Stomach smooth muscle (tissue), 2 donors: ENCODE measurements at regions not wholly inside any gene's neighbourhood (a gene's known extent, or its start where the extent isn't known, plus 50 kb on each side); places are given as distances from the start of the nearest gene placed in this dataset.

ENCODE experiments used
- H3K27ac ChIP-seq: one replicate; pipeline ENCODE4 v1.7.0; 2013; ENCODE audit warnings: mild to moderate bottlenecking, low read length, inconsistent platforms
- H3K27me3 ChIP-seq, 2 donors: one replicate each; pipeline ENCODE4 v1.7.0; 2013; ENCODE audit warnings: low read length in 2 of 2; ENCODE audit not compliant: insufficient read depth in 2 of 2, control insufficient read depth in 1 of 2
- H3K36me3 ChIP-seq, 2 donors: one replicate each; pipeline ENCODE4 v1.7.0; 2013; ENCODE audit warnings: low read length in 2 of 2; ENCODE audit not compliant: control insufficient read depth in 2 of 2, insufficient read depth in 2 of 2
- H3K4me1 ChIP-seq: one replicate; pipeline ENCODE4 v1.7.0; 2013; ENCODE audit warnings: low read length; ENCODE audit not compliant: control insufficient read depth, insufficient read depth
- H3K4me3 ChIP-seq, 2 donors: one replicate each; pipeline ENCODE4 v1.7.0; 2013; ENCODE audit warnings: low read length in 2 of 2
- H3K9ac ChIP-seq, 2 donors: one replicate each; pipeline ENCODE4 v1.7.0; 2013; ENCODE audit warnings: low read length in 2 of 2, mild to moderate bottlenecking in 1 of 2
- H3K9me3 ChIP-seq, 2 donors: one replicate each; pipeline ENCODE4 v1.7.0; 2013; ENCODE audit warnings: low read length in 2 of 2; ENCODE audit not compliant: control insufficient read depth in 2 of 2
- donor health status: healthy.
- donor health status: Pancreatic carcinoma.

DNA sequence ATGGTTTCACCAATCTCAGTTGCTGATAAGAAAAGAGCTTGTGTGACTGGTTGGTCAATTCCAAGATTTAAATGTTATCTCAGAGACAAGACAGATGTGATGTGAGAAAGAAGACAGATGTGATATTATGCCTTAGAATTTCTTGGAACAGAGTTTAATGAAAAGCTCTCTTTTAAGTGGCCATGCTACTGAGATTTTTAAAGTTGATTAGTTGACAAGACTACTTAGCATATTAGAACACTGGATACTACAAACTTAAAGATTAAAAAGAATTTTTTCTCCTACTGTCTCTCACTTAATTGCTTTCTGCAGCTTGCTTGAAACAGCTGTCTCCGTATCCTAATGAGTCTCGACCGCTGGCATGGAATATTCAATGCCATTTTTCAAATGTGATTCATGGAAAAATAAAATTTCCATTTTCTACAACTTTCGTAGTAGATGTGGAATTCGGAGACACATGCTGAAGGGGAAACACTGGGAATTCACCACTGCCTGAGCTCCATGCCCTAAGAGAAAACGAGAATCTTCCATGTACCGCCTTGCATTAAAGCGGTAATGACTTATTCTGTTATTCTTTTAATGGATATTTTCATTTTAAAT is 634.2 kb upstream of the SETBP1 start:
- Histone ChIP-seq H3K4me1 (no peaks in the 10 kb centered on the region), H3K27ac (no peak overlapping the region), H3K9ac (no peak overlapping the region), H3K36me3 (no peaks in the 10 kb centered on the region), H3K27me3 (no peaks in the 10 kb centered on the region), H3K4me3 (no peak overlapping the region), H3K9me3 (no peaks in the 10 kb centered on the region)

DNA sequence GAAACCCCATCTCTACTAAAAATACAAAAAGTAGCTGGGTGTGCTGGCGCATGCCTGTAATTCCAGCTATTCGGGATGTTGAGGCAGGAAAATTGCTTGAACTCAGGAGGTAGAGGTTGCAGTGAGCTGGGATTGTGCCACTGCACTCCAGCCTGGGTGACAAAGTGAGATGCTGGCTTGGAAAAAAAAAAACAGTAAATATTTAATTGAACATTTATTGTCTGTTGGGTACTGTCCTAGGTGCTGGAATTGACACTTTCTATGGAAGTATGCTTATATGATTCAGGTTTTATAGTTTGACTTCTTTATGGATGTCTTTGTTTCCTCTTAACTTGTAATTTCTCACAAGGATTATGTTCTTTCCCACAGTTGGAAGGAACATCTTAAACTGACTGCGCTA is 633.1 kb upstream of the SETBP1 start:
- Histone ChIP-seq H3K4me1 (no peaks in the 10 kb centered on the region), H3K27me3 (no peaks in the 10 kb centered on the region), H3K9ac (no peak overlapping the region), H3K36me3 (no peaks in the 10 kb centered on the region), H3K4me3 (no peak overlapping the region), H3K27ac (no peak overlapping the region), H3K9me3 (no peaks in the 10 kb centered on the region)

DNA sequence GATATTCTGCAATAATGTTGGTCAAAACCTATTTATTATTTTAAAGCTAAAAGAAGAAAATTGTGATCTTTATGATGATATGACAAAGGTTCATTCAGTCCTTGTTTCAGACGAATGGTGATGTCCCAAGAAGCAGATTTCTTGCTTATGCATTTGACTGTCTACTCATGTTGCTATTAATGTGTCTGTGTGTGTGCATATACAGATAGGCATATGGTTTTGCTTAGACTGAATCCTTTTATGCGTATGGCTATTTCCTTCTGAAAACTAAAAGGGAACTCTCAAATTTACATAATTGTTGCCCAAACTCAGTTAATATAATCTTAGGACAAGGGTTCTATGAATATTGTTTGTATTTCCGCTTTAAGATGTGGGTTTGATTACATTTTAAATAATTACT is 632.3 kb upstream of the SETBP1 start:
- H3K9ac ChIP-seq, result no peak overlapping the region
- no peaks in the 10 kb centered on the region for H3K27me3 ChIP-seq
- no peak overlapping the region for H3K27ac ChIP-seq
- no peaks in the 10 kb centered on the region for H3K36me3 ChIP-seq
- no peaks in the 10 kb centered on the region for H3K4me1 ChIP-seq
- H3K9me3 ChIP-seq, result no peaks in the 10 kb centered on the region
- H3K4me3 ChIP-seq, result no peak overlapping the region

DNA sequence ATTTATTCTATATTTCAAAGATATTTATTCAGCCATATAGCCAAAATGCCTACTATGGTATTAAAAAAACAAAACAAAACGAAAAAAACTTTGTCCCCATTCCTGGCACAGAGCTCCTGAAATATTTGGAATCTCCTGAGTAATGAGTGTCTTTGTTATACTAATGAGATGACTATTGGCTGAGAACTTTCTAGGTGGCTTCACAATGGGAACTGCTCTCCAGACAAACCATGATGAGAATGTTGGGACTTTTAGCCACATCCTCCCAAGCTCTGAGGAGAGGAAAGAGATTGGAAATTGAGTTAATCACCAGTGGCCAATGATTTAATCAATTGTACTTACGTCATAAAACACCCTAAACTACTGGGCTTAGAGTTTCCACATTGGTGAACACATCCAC is 631.8 kb upstream of the SETBP1 start:
- Histone ChIP-seq H3K27ac (no peak overlapping the region), H3K36me3 (no peaks in the 10 kb centered on the region), H3K4me1 (no peaks in the 10 kb centered on the region), H3K9me3 (no peaks in the 10 kb centered on the region), H3K9ac (no peak overlapping the region), H3K27me3 (no peaks in the 10 kb centered on the region), H3K4me3 (no peak overlapping the region)

DNA sequence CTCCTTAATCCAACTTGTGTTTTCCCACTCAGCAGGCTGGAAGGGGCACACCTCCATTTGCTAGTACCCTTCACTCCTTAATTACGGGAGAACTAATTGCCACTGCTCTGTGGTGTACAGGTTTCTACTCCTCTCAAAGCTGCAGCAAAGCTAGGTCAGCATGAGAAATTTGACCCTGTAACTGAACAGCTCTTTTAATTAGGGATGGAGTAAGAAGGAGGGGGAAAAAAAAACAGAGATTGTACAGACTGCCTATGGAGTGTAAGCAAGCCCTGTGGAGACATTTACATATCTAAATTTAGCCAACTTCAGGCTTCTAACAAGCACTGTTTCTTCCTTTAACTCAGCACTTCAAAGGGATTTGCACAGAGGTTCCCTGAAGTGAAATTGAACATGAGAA is 629.7 kb upstream of the SETBP1 start:
- Histone ChIP-seq H3K9me3 (no peaks in the 10 kb centered on the region), H3K4me1 (no peaks in the 10 kb centered on the region), H3K27ac (no peak overlapping the region), H3K36me3 (no peaks in the 10 kb centered on the region), H3K27me3 (no peaks in the 10 kb centered on the region), H3K4me3 (no peak overlapping the region), H3K9ac (no peak overlapping the region)

DNA sequence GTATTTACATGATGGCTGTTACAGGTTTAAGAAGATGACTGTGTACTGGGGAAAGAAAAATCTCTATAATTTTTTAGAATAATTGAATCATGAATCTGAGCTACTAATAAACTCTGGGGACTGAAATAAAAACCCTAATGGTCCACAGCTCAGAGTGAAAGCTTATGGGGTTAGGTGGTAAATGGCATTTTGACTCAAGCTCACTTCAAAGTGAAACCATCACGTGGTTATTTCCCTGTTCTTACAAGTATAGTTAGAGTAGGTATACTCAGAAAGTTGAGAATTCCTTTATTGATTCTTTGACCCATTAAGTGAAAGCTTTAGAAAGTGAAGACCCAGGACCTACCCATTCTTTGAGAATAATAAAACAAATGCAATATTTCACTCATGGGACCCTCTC is 626.2 kb upstream of the SETBP1 start:
- no peaks in the 10 kb centered on the region for H3K27me3 ChIP-seq
- peaks cover 0 to 2% of the 10 kb centered on the region in 2 donors for H3K9me3 ChIP-seq
- no peak overlapping the region for H3K27ac ChIP-seq
- no peaks in the 10 kb centered on the region for H3K4me1 ChIP-seq
- H3K36me3 ChIP-seq, result no peaks in the 10 kb centered on the region
- H3K9ac ChIP-seq, result no peak overlapping the region
- H3K4me3 ChIP-seq, result no peak overlapping the region

DNA sequence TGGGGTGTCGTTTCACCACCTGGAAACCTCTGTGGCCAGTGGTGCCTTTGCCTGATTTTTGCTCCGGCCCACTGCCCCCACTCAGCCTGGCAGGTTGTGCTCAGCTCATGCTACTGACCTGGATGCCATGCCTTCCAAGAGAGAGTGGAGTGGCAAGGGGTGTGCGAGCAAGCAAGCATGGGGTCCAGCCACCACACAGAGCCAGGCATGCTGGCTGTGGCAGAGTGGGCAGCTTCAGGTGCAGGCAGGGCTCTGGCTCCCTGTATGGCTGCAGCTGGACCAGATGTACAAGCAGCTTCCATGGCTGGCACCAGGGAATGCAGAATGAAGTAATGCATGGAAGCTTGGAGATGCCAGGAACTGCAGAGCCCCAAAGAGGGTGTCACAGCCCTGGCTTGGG is 620.5 kb upstream of the SETBP1 start:
- Histone ChIP-seq H3K36me3 (no peaks in the 10 kb centered on the region), H3K4me1 (no peaks in the 10 kb centered on the region), H3K4me3 (no peak overlapping the region), H3K9ac (no peak overlapping the region), H3K9me3 (peaks cover 0 to 2% of the 10 kb centered on the region in 2 donors), H3K27ac (no peak overlapping the region), H3K27me3 (no peaks in the 10 kb centered on the region)

DNA sequence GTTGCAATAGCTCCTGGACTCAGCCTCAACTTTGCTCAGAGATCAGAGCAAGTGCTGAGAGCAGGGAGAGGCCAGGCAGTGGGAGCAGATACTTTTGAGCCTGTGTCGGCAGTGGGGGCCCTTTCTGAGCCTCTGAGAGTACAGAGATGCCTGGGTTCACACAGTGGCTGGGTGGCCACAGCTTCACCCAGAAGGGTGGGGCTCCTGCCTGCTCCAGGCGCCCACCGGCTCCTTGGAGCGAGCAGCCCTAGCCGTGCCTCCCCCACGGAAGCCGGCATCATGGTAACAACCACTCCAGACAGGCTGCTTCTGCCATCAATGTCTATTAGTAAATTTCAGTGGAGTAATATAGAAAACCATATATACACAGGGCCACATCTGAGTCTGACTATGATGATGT is 619.2 kb upstream of the SETBP1 start:
- Histone ChIP-seq H3K27ac (no peak overlapping the region), H3K36me3 (no peaks in the 10 kb centered on the region), H3K9me3 (peaks cover 0 to 2% of the 10 kb centered on the region in 2 donors), H3K4me3 (no peak overlapping the region), H3K27me3 (no peaks in the 10 kb centered on the region), H3K4me1 (no peaks in the 10 kb centered on the region), H3K9ac (no peak overlapping the region)

DNA sequence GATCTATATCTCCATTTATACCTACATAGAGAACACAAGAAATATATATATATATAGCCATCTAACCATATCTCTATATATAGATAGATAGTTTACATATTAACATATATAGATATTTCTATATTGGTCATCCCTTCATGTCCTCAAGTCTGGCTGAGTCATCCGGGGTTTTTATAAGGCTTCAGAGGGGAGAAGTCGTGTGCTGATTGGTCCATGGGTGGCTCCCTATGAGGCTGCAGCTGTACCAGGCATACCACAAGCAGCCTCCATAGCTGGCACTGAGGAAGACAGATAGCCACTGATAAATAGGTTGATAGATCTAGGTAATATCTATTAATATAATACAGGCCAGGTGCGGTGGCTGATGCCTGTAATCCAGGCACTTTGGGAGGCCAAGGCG is 618.3 kb upstream of the SETBP1 start:
- H3K36me3 ChIP-seq, result no peaks in the 10 kb centered on the region

DNA sequence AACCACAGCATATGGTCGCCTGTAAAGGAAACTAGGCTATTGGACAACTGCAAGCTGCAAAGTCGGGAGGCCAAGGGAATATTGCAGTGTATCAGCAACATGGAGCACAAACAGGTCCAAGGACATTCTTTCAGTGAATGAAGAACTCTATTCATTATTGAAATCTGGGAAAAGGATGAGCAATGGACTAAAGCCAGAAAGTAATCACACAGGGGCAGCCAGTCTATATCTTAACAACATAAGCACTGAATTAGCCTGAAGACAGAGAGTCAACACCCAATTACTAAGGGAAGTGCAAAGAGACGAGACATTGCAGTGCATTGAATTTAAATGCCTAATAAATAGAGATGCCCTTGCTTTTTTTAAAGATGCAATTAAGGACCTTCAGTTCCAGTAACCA is 615.5 kb upstream of the SETBP1 start:
- Histone ChIP-seq H3K36me3 (no peaks in the 10 kb centered on the region), H3K4me1 (no peaks in the 10 kb centered on the region), H3K9ac (no peak overlapping the region), H3K27me3 (no peaks in the 10 kb centered on the region), H3K9me3 (no peaks in the 10 kb centered on the region), H3K27ac (no peak overlapping the region), H3K4me3 (no peak overlapping the region)

More for the DNA sequence above, 618.3 kb upstream of the SETBP1 start:
- no peak overlapping the region for H3K4me3 ChIP-seq
- no peaks in the 10 kb centered on the region for H3K4me1 ChIP-seq
- H3K9ac ChIP-seq, result no peak overlapping the region
- no peaks in the 10 kb centered on the region for H3K9me3 ChIP-seq
- H3K27ac ChIP-seq, result no peak overlapping the region
- H3K27me3 ChIP-seq, result no peaks in the 10 kb centered on the region

DNA sequence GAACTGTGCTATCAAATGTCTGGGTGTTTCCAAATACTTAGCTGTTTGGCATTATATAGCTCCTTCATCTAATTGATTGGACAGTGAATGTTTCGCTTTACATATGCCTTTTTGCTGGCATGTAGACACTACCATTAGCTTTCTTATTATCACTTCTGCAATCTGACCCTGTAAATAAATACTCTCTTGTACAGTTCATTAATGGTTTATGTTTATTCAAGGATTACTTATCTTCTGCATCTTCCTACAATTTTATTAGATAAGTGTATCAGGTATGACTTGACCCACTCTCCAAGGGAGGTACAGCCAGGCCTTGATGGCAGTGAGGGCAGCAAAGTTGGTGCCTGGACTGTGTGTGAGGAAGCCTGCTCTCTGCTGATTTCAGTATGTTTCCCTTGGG is 614.1 kb upstream of the SETBP1 start:
- H3K27ac ChIP-seq, result no peak overlapping the region

More for the DNA sequence above, 614.1 kb upstream of the SETBP1 start:
- Histone ChIP-seq H3K9me3 (no peaks in the 10 kb centered on the region), H3K4me3 (no peak overlapping the region), H3K9ac (no peak overlapping the region), H3K4me1 (no peaks in the 10 kb centered on the region), H3K36me3 (no peaks in the 10 kb centered on the region), H3K27me3 (no peaks in the 10 kb centered on the region)
